ENCODE measurements at regions not wholly inside any gene's neighbourhood (a gene's known extent, or its start where the extent isn't known, plus 50 kb on each side); places are given as distances from the start of the nearest gene placed in this dataset.
"Not testable (repeated sequence)": the region's sequence is repeated elsewhere in the genome, so short reads cannot be mapped to it uniquely, and the experiment has no call there.

- DNase-seq (ENCODE audit: low read depth in 2 of 2): no peak
Measured at GRCh38 chr6:137933696-137934095, 66.6 kb downstream of the TNFAIP3 start.

GRCh38 chr6:137936798-137937197 lies 69.7 kb downstream of the TNFAIP3 start:
- no peak for DNase-seq (ENCODE audit: low read depth in 2 of 2)

GRCh38 chr6:137937834-137938233 lies 70.8 kb downstream of the TNFAIP3 start:
- no peak for DNase-seq (ENCODE audit: low read depth in 2 of 2)

- no peak for DNase-seq (ENCODE audit: low read depth in 2 of 2)
Measured at GRCh38 chr6:137938770-137939379, 71.8 kb downstream of the TNFAIP3 start.

GRCh38 chr6:137941995-137942394 lies 74.9 kb downstream of the TNFAIP3 start:
- DNase-seq (ENCODE audit: low read depth in 2 of 2): no peak

GRCh38 chr6:137942736-137943135 lies 75.7 kb downstream of the TNFAIP3 start:
- DNase-seq (ENCODE audit: low read depth in 2 of 2): no peak

GRCh38 chr6:137944381-137944780 lies 77.3 kb downstream of the TNFAIP3 start:
- not testable (repeated sequence) for DNase-seq (ENCODE audit: low read depth in 2 of 2)

- no peak for DNase-seq (ENCODE audit: low read depth in 2 of 2)
Measured at GRCh38 chr6:137944793-137945498, 77.9 kb downstream of the TNFAIP3 start.

GRCh38 chr6:137949686-137950390 lies 82.8 kb downstream of the TNFAIP3 start:
- DNase-seq (ENCODE audit: low read depth in 2 of 2): no peak

- DNase-seq (ENCODE audit: low read depth in 2 of 2): no peak
Measured at GRCh38 chr6:137950581-137950980, 83.5 kb downstream of the TNFAIP3 start.

- no peak for DNase-seq (ENCODE audit: low read depth in 2 of 2)
Measured at GRCh38 chr6:137951064-137951597, 84.1 kb downstream of the TNFAIP3 start.

- DNase-seq (ENCODE audit: low read depth in 2 of 2): no peak
Measured at GRCh38 chr6:137952247-137952646, 85.2 kb downstream of the TNFAIP3 start.

- no peak for DNase-seq (ENCODE audit: low read depth in 2 of 2)
Measured at GRCh38 chr6:137953761-137954160, 86.7 kb downstream of the TNFAIP3 start.

- DNase-seq (ENCODE audit: low read depth in 2 of 2): no peak
Measured at GRCh38 chr6:137954253-137954652, 87.2 kb downstream of the TNFAIP3 start.

GRCh38 chr6:137956098-137956488 lies 89.0 kb downstream of the TNFAIP3 start:
- no peak for DNase-seq (ENCODE audit: low read depth in 2 of 2)

- DNase-seq (ENCODE audit: low read depth in 2 of 2): no peak
Measured at GRCh38 chr6:137957471-137957870, 90.4 kb downstream of the TNFAIP3 start.

- no peak for DNase-seq (ENCODE audit: low read depth in 2 of 2)
Measured at GRCh38 chr6:137958811-137959565, 91.9 kb downstream of the TNFAIP3 start.

GRCh38 chr6:137962725-137963124 lies 95.7 kb downstream of the TNFAIP3 start:
- DNase-seq (ENCODE audit: low read depth in 2 of 2): no peak

- no peak for DNase-seq (ENCODE audit: low read depth in 2 of 2)
Measured at GRCh38 chr6:137964876-137965275, 97.8 kb downstream of the TNFAIP3 start.

- DNase-seq (ENCODE audit: low read depth in 2 of 2): no peak
Measured at GRCh38 chr6:137967689-137968454, 100.8 kb downstream of the TNFAIP3 start.

- DNase-seq (ENCODE audit: low read depth in 2 of 2): no peak
Measured at GRCh38 chr6:137968455-137968804, 101.4 kb downstream of the TNFAIP3 start.
